Astrocyte of the cerebellum (primary cell): ENCODE measurements at regions not wholly inside any gene's neighbourhood (a gene's known extent, or its start where the extent isn't known, plus 50 kb on each side); places are given as distances from the start of the nearest gene placed in this dataset.

Experiments
- DNase-seq: peaks from one replicate; pipeline ENCODE4 v3.0.0-alpha.2; 2011; ENCODE audit warnings: low read depth
- H3K4me3 ChIP-seq: 2 replicates; pipeline ENCODE4 v1.5.1; 2011; ENCODE audit warnings: mild to moderate bottlenecking, low read depth, low read length, moderate library complexity
- CTCF ChIP-seq: IDR thresholded peaks from 2 replicates; pipeline ENCODE4 v1.5.1; 2012; ENCODE audit warnings: low read length, low read depth, moderate library complexity, mild to moderate bottlenecking; ENCODE audit errors: missing control alignments
- in situ Hi-C: cut with HindIII; loops from 2 replicates; pipeline ENCODE4 v1.10.0; 2017; ENCODE audit warnings: low sequenced_read_pairs

GRCh38 chr1:31521761-31522555, 54.4 kb upstream of the TINAGL1 start:
- no peak for TF ChIP-seq CTCF
- in situ Hi-C loops, result no loop called here
- no peak overlapping the region for H3K4me3 ChIP-seq
- DNase-seq, result no peak

- DNase-seq, result no peak
- no peak overlapping the region for H3K4me3 ChIP-seq
- in situ Hi-C loops, result no loop called here
- no peak for TF ChIP-seq CTCF
These were observed 53.8 kb upstream of the TINAGL1 start for GRCh38 chr1:31522556-31522845.

GRCh38 chr1:31523012-31523411, 53.3 kb upstream of the TINAGL1 start:
- TF ChIP-seq CTCF, result no peak
- H3K4me3 ChIP-seq, result no peak overlapping the region
- in situ Hi-C loops, result no loop called here
- no peak for DNase-seq

GRCh38 chr1:31523769-31524168, 52.5 kb upstream of the TINAGL1 start:
- no peak for DNase-seq
- no peak for TF ChIP-seq CTCF
- no peak overlapping the region for H3K4me3 ChIP-seq
- in situ Hi-C loops, result no loop called here

- in situ Hi-C loops, result no loop called here
- no peak for TF ChIP-seq CTCF
- no peak for DNase-seq
- H3K4me3 ChIP-seq, result no peak overlapping the region
These were observed 52.0 kb upstream of the TINAGL1 start for GRCh38 chr1:31524186-31524901.
